ENCODE measurements at regions not wholly inside any gene's neighbourhood (a gene's known extent, or its start where the extent isn't known, plus 50 kb on each side); places are given as distances from the start of the nearest gene placed in this dataset.

- TF ChIP-seq CTCF (IDR thresholded peaks at IDR 0.05; ENCODE audit: extremely low read depth, missing control alignments): no peak
These were observed 365.9 kb downstream of the MLLT3 start for GRCh38 chr9:20256284-20256948.

GRCh38 chr9:20255052-20255451, 367.2 kb downstream of the MLLT3 start:
- no peak for TF ChIP-seq CTCF (IDR thresholded peaks at IDR 0.05; ENCODE audit: extremely low read depth, missing control alignments)
- DNase-seq (ENCODE audit: low spot score): no peak

More at GRCh38 chr9:20256284-20256948, 365.9 kb downstream of the MLLT3 start:
- no peak for DNase-seq (ENCODE audit: low spot score)

- DNase-seq (ENCODE audit: low spot score): no peak
- TF ChIP-seq CTCF (IDR thresholded peaks at IDR 0.05; ENCODE audit: extremely low read depth, missing control alignments): no peak
These were observed 368.7 kb downstream of the MLLT3 start for GRCh38 chr9:20253635-20254034.

GRCh38 chr9:20252778-20253177, 369.5 kb downstream of the MLLT3 start:
- TF ChIP-seq CTCF (IDR thresholded peaks at IDR 0.05; ENCODE audit: extremely low read depth, missing control alignments): no peak
- DNase-seq (ENCODE audit: low spot score): no peak

- no peak for TF ChIP-seq CTCF (IDR thresholded peaks at IDR 0.05; ENCODE audit: extremely low read depth, missing control alignments)
- no peak for DNase-seq (ENCODE audit: low spot score)
These were observed 371.5 kb downstream of the MLLT3 start for GRCh38 chr9:20250791-20251190.

GRCh38 chr9:20244271-20244670, 378.0 kb downstream of the MLLT3 start:
- TF ChIP-seq CTCF (IDR thresholded peaks at IDR 0.05; ENCODE audit: extremely low read depth, missing control alignments): no peak
- DNase-seq (ENCODE audit: low spot score): no peak

GRCh38 chr9:20243841-20244240, 378.5 kb downstream of the MLLT3 start:
- DNase-seq (ENCODE audit: low spot score): no peak
- TF ChIP-seq CTCF (IDR thresholded peaks at IDR 0.05; ENCODE audit: extremely low read depth, missing control alignments): no peak

Measured in GM20000 (cell line).